Endothelial cell of umbilical vein (primary cell): ENCODE measurements at regions not wholly inside any gene's neighbourhood (a gene's known extent, or its start where the extent isn't known, plus 50 kb on each side); places are given as distances from the start of the nearest gene placed in this dataset.

Experiments
- EZH2 ChIP-seq: IDR thresholded peaks from 2 replicates; pipeline ENCODE4 v1.6.1; 2012; ENCODE audit warnings: borderline replicate concordance, low read depth, mild to moderate bottlenecking, moderate library complexity, low read length, inconsistent platforms; ENCODE audit not compliant: severe bottlenecking
- JUN ChIP-seq: IDR thresholded peaks from 2 replicates; pipeline ENCODE4 v1.6.1; 2011; ENCODE audit warnings: borderline replicate concordance, low read depth; ENCODE audit not compliant: insufficient read length, insufficient read depth
- TF ChIP-seq, protein P1 (sequence below), 2 donors: IDR thresholded peaks; 1 replicate in 1 of 2; 2 replicates in 1 of 2; pipeline ENCODE4 v1.5.1; 2011; ENCODE audit warnings: low read length in 2 of 2, mild to moderate bottlenecking in 2 of 2, moderate library complexity in 2 of 2, control low read depth in 1 of 2, inconsistent platforms in 1 of 2, low read depth in 1 of 2; ENCODE audit not compliant: insufficient read depth in 1 of 2; ENCODE audit errors: extremely low read depth in 1 of 2

GRCh38 chr3:145089337-145089736, 1071.6 kb downstream of the PLOD2 start:
- no peak for TF ChIP-seq EZH2
- TF ChIP-seq, protein P1, sequence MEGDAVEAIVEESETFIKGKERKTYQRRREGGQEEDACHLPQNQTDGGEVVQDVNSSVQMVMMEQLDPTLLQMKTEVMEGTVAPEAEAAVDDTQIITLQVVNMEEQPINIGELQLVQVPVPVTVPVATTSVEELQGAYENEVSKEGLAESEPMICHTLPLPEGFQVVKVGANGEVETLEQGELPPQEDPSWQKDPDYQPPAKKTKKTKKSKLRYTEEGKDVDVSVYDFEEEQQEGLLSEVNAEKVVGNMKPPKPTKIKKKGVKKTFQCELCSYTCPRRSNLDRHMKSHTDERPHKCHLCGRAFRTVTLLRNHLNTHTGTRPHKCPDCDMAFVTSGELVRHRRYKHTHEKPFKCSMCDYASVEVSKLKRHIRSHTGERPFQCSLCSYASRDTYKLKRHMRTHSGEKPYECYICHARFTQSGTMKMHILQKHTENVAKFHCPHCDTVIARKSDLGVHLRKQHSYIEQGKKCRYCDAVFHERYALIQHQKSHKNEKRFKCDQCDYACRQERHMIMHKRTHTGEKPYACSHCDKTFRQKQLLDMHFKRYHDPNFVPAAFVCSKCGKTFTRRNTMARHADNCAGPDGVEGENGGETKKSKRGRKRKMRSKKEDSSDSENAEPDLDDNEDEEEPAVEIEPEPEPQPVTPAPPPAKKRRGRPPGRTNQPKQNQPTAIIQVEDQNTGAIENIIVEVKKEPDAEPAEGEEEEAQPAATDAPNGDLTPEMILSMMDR (IDR thresholded peaks at IDR 0.05; ENCODE audit: extremely low read depth in 1 of 2, insufficient read depth in 1 of 2, low read depth in 1 of 2, low read length in 2 of 2) = no peak
- no peak for TF ChIP-seq JUN
